22Rv1 (cell line): ENCODE measurements at regions not wholly inside any gene's neighbourhood (a gene's known extent, or its start where the extent isn't known, plus 50 kb on each side); places are given as distances from the start of the nearest gene placed in this dataset.

Experiments used
- H3K27ac ChIP-seq: fragments of 450-650 bp; 2 replicates; pipeline ENCODE4 v1.5.1; 2017
- CTCF ChIP-seq: fragments of 450-650 bp; IDR thresholded peaks from 2 replicates; pipeline ENCODE4 v1.5.1; 2017; ENCODE audit warnings: mild to moderate bottlenecking
- ZFX ChIP-seq: fragments of 450-650 bp; IDR thresholded peaks from 2 replicates; pipeline ENCODE4 v1.6.1; 2017; ENCODE audit warnings: antibody characterized with exemption, borderline replicate concordance

- TF ChIP-seq ZFX (no peak), CTCF (no peak)
- no peak overlapping the region for H3K27ac ChIP-seq
Measured at GRCh38 chr2:59622599-59623308, 930.7 kb downstream of the BCL11A start.

- no peak overlapping the region for H3K27ac ChIP-seq
- TF ChIP-seq ZFX (no peak), CTCF (no peak)
Measured at GRCh38 chr2:59604123-59604522, 949.3 kb downstream of the BCL11A start.

GRCh38 chr2:59594671-59595222 lies 958.7 kb downstream of the BCL11A start:
- H3K27ac ChIP-seq = no peak overlapping the region
- no peak for TF ChIP-seq CTCF

- no peak for TF ChIP-seq ZFX
- TF ChIP-seq CTCF = no peak
- H3K27ac ChIP-seq = no peak overlapping the region
Measured at GRCh38 chr2:59590798-59591197, 962.7 kb downstream of the BCL11A start.

GRCh38 chr2:59589881-59590280 lies 963.6 kb downstream of the BCL11A start:
- no peak for TF ChIP-seq ZFX
- TF ChIP-seq CTCF = no peak
- H3K27ac ChIP-seq = no peak overlapping the region

- no peak overlapping the region for H3K27ac ChIP-seq
- TF ChIP-seq CTCF (no peak), ZFX (no peak)
Measured at GRCh38 chr2:59588286-59588685, 965.2 kb downstream of the BCL11A start.

GRCh38 chr2:59586176-59586575 lies 967.3 kb downstream of the BCL11A start:
- TF ChIP-seq ZFX = no peak
- no peak overlapping the region for H3K27ac ChIP-seq

GRCh38 chr2:59585655-59586054 lies 967.8 kb downstream of the BCL11A start:
- H3K27ac ChIP-seq = no peak overlapping the region
- TF ChIP-seq ZFX = no peak
- TF ChIP-seq CTCF = no peak
